HepG2 (cell line): ENCODE measurements at regions not wholly inside any gene's neighbourhood (a gene's known extent, or its start where the extent isn't known, plus 50 kb on each side); places are given as distances from the start of the nearest gene placed in this dataset.

Experiments
- ATAC-seq: fragments of 200-7000 bp; cut with Tn5 transposase; 3 replicates; pipeline ENCODE4 v1.9.1; 2020; ENCODE audit warnings: mild to moderate bottlenecking, moderate library complexity
- BruUV-seq: library from RNA; stranded (reverse); fragments of 400-500 nt; replicated peaks from 2 replicates; lab custom pipeline; 2021; lab: Mats Ljungman, UMichigan
- CTCF ChIA-PET: fragments of 300-600 bp; formaldehyde crosslinking; extraction: SDS; loops from one replicate; lab custom pipeline; 2021; ENCODE audit warnings: low total read pairs, inconsistent platforms, low intra/inter-chr PET ratio; lab: Yijun Ruan, JAX
- POLR2A ChIA-PET: fragments of 350-600 bp; sonication (Branson Sonifier 250); formaldehyde crosslinking; loops from one replicate; lab custom pipeline; 2020; ENCODE audit warnings: antibody characterized with exemption, inconsistent platforms; lab: Yijun Ruan, JAX
- DNase-seq: peaks from one replicate; pipeline ENCODE4 v3.0.0-alpha.2; 2015; ENCODE audit warnings: low spot score
- FAIRE-seq: peaks from 3 replicates; lab custom pipeline; 2011; peaks lifted over from hg19 to GRCh38; lab: Jason Lieb, UNC
- H2AFZ ChIP-seq: one replicate; pipeline ENCODE4 v1.6.1; 2011; ENCODE audit warnings: low read length, inconsistent platforms
- H3K27ac ChIP-seq: fragments of 300-600 bp; 3 replicates; pipeline ENCODE4 v1.8.0; 2011; ENCODE audit warnings: mixed run types, mild to moderate bottlenecking, mixed read lengths, low read length, inconsistent platforms; ENCODE audit not compliant: insufficient read depth; ENCODE audit errors: extremely low read length
- H3K27me3 ChIP-seq, 2 experiments: fragments of 200-600 bp in 1 of 2; 2 replicates in 1 of 2; 3 replicates in 1 of 2; pipeline versions ENCODE4 v1.6.0 to v1.8.0; 2011; ENCODE audit warnings: low read length in 2 of 2, mild to moderate bottlenecking in 2 of 2, moderate library complexity in 2 of 2, inconsistent platforms in 1 of 2; ENCODE audit not compliant: insufficient read depth in 2 of 2, control insufficient read depth in 1 of 2
- H3K36me3 ChIP-seq, 2 experiments: fragments of 200-600 bp in 1 of 2; replicated peaks in 1 of 2; 2 replicates in 1 of 2; 3 replicates in 1 of 2; pipeline versions ENCODE4 v1.5.1 to v1.8.0; 2011; ENCODE audit warnings: low read length in 2 of 2, inconsistent platforms in 1 of 2; ENCODE audit not compliant: insufficient read depth in 2 of 2, control insufficient read depth in 1 of 2
- H3K4me1 ChIP-seq: 2 replicates; pipeline ENCODE4 v1.5.1; 2012; ENCODE audit warnings: low read length, inconsistent platforms; ENCODE audit not compliant: insufficient read depth
- H3K4me2 ChIP-seq: 2 replicates; pipeline ENCODE4 v1.6.0; 2011; ENCODE audit warnings: low read depth, low read length, inconsistent platforms
- H3K4me3 ChIP-seq, 3 experiments: fragments of 200-600 bp in 1 of 3; sonication (generic), shearing (Covaris generic) in 1 of 3; replicated peaks in 1 of 3; 2 replicates each; pipeline ENCODE4 v1.5.1; 2011 to 2016; ENCODE audit warnings: low read length in 3 of 3, inconsistent platforms in 2 of 3, low read depth in 2 of 3, mild to moderate bottlenecking in 2 of 3, control low read depth in 1 of 3, mixed read lengths in 1 of 3; ENCODE audit not compliant: insufficient read depth in 1 of 3
- H3K79me2 ChIP-seq: one replicate; pipeline ENCODE4 v1.6.1; 2011; ENCODE audit warnings: low read length, inconsistent platforms; ENCODE audit not compliant: insufficient read depth
- H3K9ac ChIP-seq: 2 replicates; pipeline ENCODE4 v1.6.0; 2011; ENCODE audit warnings: mild to moderate bottlenecking, low read depth, low read length, inconsistent platforms; ENCODE audit not compliant: insufficient read depth
- H3K9me3 ChIP-seq: 2 replicates; pipeline ENCODE4 v1.5.1; 2012; ENCODE audit warnings: mild to moderate bottlenecking, low read length
- H4K20me1 ChIP-seq: 2 replicates; pipeline ENCODE4 v1.6.0; 2011; ENCODE audit warnings: inconsistent platforms, mild to moderate bottlenecking, low read length, moderate library complexity; ENCODE audit not compliant: insufficient read depth
- CCAR2 ChIP-seq: fragments of 200-400 bp; formaldehyde crosslinking; optimal IDR thresholded peaks from 2 replicates; pipeline ENCODE3; 2018; ENCODE audit warnings: low read depth, mild to moderate bottlenecking, low read length, moderate library complexity
- KLF9 ChIP-seq: IDR thresholded peaks from 2 replicates; pipeline ENCODE4 v1.6.1; 2016; ENCODE audit warnings: low read depth
- SMAD3 ChIP-seq: sonication (generic); formaldehyde crosslinking; IDR thresholded peaks from 2 replicates; pipeline ENCODE4 v1.4.0; 2020; ENCODE audit warnings: missing genetic modification reagents
- SUZ12 ChIP-seq: fragments of 150-350 bp; IDR thresholded peaks from 2 replicates; pipeline ENCODE4 v1.6.1; 2014; ENCODE audit warnings: low read depth, low read length
- TAF1 ChIP-seq: sonication (generic); formaldehyde crosslinking; IDR thresholded peaks from 2 replicates; pipeline ENCODE4 v1.4.0; 2020; ENCODE audit warnings: missing genetic modification reagents
- TARDBP ChIP-seq: sonication (generic); formaldehyde crosslinking; IDR thresholded peaks from 2 replicates; pipeline ENCODE4 v1.8.0; 2022; ENCODE audit warnings: mild to moderate bottlenecking, missing genetic modification reagents
- WIZ ChIP-seq: sonication (generic); formaldehyde crosslinking; IDR thresholded peaks from 2 replicates; pipeline ENCODE4 v1.5.1; 2020; ENCODE audit warnings: mild to moderate bottlenecking, missing genetic modification reagents
- WGBS: methylation state at CpG from one replicate; pipeline ENCODE4 v1.1.6; 2017; ENCODE audit warnings: low lambda C conversion rate; 5-methylcytosine and 5-hydroxymethylcytosine counted together
- in situ Hi-C: cut with HindIII; loops from 2 replicates; pipeline ENCODE4 v1.10.0; 2017; ENCODE audit warnings: low pct_unique_long_range_greater_than_20kb; ENCODE audit not compliant: extremely low pct_ligation_motif_present
- intact Hi-C: fragments of 100-400 bp; cut with micrococcal nuclease; formaldehyde crosslinking; loops from one replicate; pipeline ENCODE4 v1.10.0; 2022; ENCODE audit not compliant: unreplicated experiment
- TF ChIP-seq, protein P1 (sequence below): sonication (generic); formaldehyde crosslinking; IDR thresholded peaks from 2 replicates; pipeline ENCODE4 v1.5.1; 2020; ENCODE audit warnings: mild to moderate bottlenecking, missing genetic modification reagents
- TF ChIP-seq, protein P2 (sequence below): sonication (generic); formaldehyde crosslinking; IDR thresholded peaks from 2 replicates; pipeline ENCODE4 v1.9.0; 2021; ENCODE audit warnings: missing genetic modification reagents, borderline replicate concordance

DNA sequence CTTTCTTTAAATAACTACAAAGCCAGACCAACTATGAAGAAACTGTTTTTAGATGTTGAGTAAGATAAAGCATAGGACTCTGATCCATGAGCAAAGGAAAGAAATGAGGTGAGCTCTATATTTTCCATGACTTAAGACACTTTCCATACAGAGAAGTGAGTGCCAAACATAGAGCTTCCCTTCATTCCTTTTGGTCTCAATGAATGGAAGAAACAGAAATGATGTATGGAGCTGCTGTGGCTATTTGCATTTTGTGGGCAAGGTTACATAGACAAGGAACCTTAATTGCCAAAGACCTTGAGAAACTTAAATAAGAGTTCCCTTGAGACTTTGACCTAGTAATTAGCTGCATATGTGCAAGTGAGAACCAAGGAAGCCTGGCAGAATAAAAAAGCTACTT lies 1152.2 kb downstream of the XPNPEP1 start:
- no peak overlapping the region for H2AFZ ChIP-seq
- DNase-seq (no peak), FAIRE-seq (no peak), ATAC-seq (no peak)
- no peak overlapping the region for H3K4me2 ChIP-seq
- H3K27ac ChIP-seq: no peak overlapping the region
- no peaks in the 10 kb centered on the region for H4K20me1 ChIP-seq
- peaks cover 92% of the 10 kb centered on the region for H3K9me3 ChIP-seq
- intact Hi-C loops (no loop called here), in situ Hi-C loops (no loop called here)
- CTCF ChIA-PET: no interaction called here
- H3K36me3 ChIP-seq: no peaks in the 10 kb centered on the region
- no peak overlapping the region for H3K4me3 ChIP-seq
- no peak overlapping the region for H3K9ac ChIP-seq
- BruUV-seq: no TSS peak
- H3K4me1 ChIP-seq: no peaks in the 10 kb centered on the region
- H3K27me3 ChIP-seq: no peaks in the 10 kb centered on the region
- TF ChIP-seq KLF9 (CRISPR knock-in tag) (no peak), SMAD3 (no peak)
- POLR2A ChIA-PET: no interaction called here
- H3K79me2 ChIP-seq: no peaks in the 10 kb centered on the region

DNA sequence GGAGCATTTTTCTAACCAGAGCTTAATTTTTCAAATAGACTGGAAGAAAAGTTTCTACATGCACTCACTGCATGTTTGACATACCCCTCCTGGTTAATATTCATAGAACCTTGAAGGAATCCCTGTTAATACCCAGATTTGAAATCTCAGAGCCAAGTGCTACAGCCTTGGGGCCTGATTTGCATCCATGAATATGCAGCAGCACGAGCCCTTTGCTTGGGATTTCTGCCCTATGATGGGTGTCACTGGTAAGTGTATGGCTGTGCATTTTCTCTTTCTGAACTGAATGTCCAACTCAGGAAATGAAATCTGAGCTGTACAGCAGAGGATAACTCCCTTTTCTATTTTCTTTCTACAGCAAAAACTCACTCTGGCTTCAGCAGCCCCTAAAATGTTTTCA lies 1157.5 kb downstream of the XPNPEP1 start:
- FAIRE-seq (no peak), DNase-seq (no peak), ATAC-seq (no peak)
- ChIA-PET POLR2A (no interaction called here), CTCF (no interaction called here)
- in situ Hi-C loops: no loop called here
- intact Hi-C loops: no loop called here
- no peaks in the 10 kb centered on the region for H3K4me1 ChIP-seq
- WGBS: 0% methylated on average over 1 of the region's 1 CpG
- no peaks in the 10 kb centered on the region for H3K36me3 ChIP-seq
- no peak overlapping the region for H2AFZ ChIP-seq
- H3K4me2 ChIP-seq: no peak overlapping the region
- H3K27me3 ChIP-seq: no peaks in the 10 kb centered on the region
- no TSS peak for BruUV-seq
- no peaks in the 10 kb centered on the region for H3K79me2 ChIP-seq
- no peak overlapping the region for H3K9ac ChIP-seq
- no peaks in the 10 kb centered on the region for H4K20me1 ChIP-seq
- H3K4me3 ChIP-seq: no peak overlapping the region
- no peak for TF ChIP-seq CCAR2
- no peak for TF ChIP-seq TAF1
- TF ChIP-seq WIZ (CRISPR knock-in tag): no peak
- TF ChIP-seq TARDBP (CRISPR knock-in tag): no peak
- TF ChIP-seq SUZ12: no peak
- TF ChIP-seq, protein P1, sequence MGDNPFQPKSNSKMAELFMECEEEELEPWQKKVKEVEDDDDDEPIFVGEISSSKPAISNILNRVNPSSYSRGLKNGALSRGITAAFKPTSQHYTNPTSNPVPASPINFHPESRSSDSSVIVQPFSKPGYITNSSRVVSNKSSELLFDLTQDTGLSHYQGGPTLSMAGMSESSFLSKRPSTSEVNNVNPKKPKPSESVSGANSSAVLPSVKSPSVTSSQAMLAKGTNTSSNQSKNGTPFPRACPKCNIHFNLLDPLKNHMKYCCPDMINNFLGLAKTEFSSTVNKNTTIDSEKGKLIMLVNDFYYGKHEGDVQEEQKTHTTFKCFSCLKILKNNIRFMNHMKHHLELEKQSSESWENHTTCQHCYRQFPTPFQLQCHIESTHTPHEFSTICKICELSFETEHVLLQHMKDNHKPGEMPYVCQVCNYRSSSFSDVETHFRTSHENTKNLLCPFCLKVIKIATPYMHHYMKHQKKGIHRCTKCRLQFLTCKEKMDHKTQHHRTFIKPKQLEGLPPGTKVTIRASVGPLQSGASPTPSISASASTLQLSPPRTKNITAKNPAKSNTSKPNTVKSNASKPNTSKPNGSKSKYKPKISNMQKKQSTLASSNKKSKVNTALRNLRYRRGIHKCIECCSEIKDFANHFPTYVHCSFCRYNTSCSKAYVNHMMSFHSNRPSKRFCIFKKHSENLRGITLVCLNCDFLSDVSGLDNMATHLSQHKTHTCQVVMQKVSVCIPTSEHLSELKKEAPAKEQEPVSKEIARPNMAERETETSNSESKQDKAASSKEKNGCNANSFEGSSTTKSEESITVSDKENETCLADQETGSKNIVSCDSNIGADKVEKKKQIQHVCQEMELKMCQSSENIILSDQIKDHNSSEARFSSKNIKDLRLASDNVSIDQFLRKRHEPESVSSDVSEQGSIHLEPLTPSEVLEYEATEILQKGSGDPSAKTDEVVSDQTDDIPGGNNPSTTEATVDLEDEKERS (CRISPR knock-in tag): no peak
- TF ChIP-seq, protein P2, sequence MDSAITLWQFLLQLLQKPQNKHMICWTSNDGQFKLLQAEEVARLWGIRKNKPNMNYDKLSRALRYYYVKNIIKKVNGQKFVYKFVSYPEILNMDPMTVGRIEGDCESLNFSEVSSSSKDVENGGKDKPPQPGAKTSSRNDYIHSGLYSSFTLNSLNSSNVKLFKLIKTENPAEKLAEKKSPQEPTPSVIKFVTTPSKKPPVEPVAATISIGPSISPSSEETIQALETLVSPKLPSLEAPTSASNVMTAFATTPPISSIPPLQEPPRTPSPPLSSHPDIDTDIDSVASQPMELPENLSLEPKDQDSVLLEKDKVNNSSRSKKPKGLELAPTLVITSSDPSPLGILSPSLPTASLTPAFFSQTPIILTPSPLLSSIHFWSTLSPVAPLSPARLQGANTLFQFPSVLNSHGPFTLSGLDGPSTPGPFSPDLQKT (CRISPR knock-in tag): no peak
- peaks cover 97% of the 10 kb centered on the region for H3K9me3 ChIP-seq
- no peak overlapping the region for H3K27ac ChIP-seq
